GM12865 (cell line): ENCODE measurements at regions not wholly inside any gene's neighbourhood (a gene's known extent, or its start where the extent isn't known, plus 50 kb on each side); places are given as distances from the start of the nearest gene placed in this dataset.

Experiments used
- DNase-seq: peaks from one replicate; pipeline ENCODE4 v3.0.0; 2010; ENCODE audit warnings: low read depth
- H3K4me3 ChIP-seq: 2 replicates; pipeline ENCODE4 v1.5.1; 2011; ENCODE audit warnings: mild to moderate bottlenecking, low read depth, low read length, control low read depth
- TF ChIP-seq, protein P1 (sequence below): IDR thresholded peaks from 2 replicates; pipeline ENCODE4 v1.5.1; 2011; ENCODE audit warnings: low read length, control low read depth, low read depth, inconsistent platforms; ENCODE audit not compliant: insufficient read depth; ENCODE audit errors: missing control alignments

- H3K4me3 ChIP-seq, result no peak overlapping the region
- TF ChIP-seq, protein P1, sequence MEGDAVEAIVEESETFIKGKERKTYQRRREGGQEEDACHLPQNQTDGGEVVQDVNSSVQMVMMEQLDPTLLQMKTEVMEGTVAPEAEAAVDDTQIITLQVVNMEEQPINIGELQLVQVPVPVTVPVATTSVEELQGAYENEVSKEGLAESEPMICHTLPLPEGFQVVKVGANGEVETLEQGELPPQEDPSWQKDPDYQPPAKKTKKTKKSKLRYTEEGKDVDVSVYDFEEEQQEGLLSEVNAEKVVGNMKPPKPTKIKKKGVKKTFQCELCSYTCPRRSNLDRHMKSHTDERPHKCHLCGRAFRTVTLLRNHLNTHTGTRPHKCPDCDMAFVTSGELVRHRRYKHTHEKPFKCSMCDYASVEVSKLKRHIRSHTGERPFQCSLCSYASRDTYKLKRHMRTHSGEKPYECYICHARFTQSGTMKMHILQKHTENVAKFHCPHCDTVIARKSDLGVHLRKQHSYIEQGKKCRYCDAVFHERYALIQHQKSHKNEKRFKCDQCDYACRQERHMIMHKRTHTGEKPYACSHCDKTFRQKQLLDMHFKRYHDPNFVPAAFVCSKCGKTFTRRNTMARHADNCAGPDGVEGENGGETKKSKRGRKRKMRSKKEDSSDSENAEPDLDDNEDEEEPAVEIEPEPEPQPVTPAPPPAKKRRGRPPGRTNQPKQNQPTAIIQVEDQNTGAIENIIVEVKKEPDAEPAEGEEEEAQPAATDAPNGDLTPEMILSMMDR, result no peak
- DNase-seq, result no peak
Measured at GRCh38 chr6:121881974-121882667, 446.7 kb downstream of the GJA1 start.

DNA sequence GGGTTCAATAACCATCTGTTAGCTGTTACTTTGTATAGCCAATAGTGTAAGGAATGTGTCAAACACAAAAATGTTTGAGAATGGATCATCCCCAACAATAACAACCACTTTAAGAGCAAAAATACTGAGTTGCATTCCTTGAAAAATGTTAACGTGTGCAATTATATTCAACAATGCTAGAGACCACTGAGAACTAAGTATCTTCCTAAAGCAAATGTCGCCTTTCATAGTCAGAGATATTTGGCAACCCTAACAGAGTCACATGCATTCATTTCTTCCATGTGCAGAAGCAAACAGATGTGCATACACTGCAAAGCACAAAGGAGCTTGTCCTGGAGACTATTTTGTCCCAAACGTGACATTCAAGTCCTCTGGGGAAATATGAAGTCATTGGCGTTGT, 448.6 kb downstream of the GJA1 start:
- no peak for DNase-seq
- TF ChIP-seq, protein P1, result no peak
- no peak overlapping the region for H3K4me3 ChIP-seq

GRCh38 chr6:121884620-121885019, 449.2 kb downstream of the GJA1 start:
- DNase-seq, result no peak
- TF ChIP-seq, protein P1, result no peak
- no peak overlapping the region for H3K4me3 ChIP-seq

GRCh38 chr6:121885399-121886152, 450.1 kb downstream of the GJA1 start:
- no peak for DNase-seq
- TF ChIP-seq, protein P1, result no peak

DNA sequence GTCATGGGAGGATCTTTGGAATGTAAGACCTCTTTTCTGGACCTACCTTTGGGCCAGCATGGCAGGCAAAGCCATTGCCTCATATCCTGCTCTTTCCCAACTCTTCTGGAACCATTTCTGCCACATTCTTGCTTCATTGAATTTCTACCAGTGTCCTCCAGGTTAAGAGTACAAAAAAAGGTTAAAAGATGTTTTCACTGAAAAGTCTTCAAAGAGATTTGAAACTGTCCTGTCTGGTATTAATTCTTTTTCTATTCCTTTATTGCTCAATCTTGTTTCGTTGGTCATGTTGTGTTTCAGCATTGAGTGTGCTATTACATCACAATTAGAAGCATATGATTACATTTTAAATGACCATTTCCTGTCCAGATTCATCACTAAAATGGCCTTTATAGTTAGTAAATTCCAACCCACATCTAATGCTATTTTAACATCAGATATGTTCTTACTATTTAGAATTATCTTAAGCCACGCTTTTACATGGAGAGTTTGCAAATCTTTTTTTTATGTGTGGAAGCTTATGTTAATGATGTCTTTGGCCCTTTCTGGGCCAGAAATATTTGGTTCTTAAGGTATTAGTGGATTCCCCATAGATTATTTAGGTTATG, 450.9 kb downstream of the GJA1 start:
- TF ChIP-seq, protein P1, result no peak

More at GRCh38 chr6:121885399-121886152, 450.1 kb downstream of the GJA1 start:
- no peak overlapping the region for H3K4me3 ChIP-seq

DNA sequence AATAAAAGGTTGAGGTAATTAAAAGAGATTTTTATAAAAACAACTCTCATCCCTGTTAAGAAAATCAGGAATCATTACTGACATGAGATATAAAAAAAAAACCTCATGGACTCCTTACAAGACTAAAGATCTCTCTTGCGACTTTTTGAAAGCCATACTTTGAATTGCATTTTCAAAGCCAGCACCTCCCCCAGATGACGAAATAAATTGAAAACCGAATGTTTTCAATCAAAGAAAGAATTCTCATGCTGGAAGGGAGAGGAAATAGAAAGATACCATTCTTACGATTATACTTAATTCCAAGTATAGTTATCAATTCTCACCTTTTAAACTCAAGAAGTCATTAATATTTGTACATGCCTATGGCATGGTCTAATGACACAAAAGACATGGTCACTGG, 452.3 kb downstream of the GJA1 start:
- TF ChIP-seq, protein P1, result no peak
- no peak for DNase-seq
- no peak overlapping the region for H3K4me3 ChIP-seq

More for the DNA sequence above, 450.9 kb downstream of the GJA1 start:
- no peak for DNase-seq
- no peak overlapping the region for H3K4me3 ChIP-seq
